Adrenal gland (tissue), 9 donors: ENCODE measurements at regions not wholly inside any gene's neighbourhood (a gene's known extent, or its start where the extent isn't known, plus 50 kb on each side); places are given as distances from the start of the nearest gene placed in this dataset.

Experiments
- DNase-seq, 7 donors: peaks; one replicate each; pipeline ENCODE4 v3.0.0-alpha.2; 2019 to 2020
- H3K27ac ChIP-seq, 5 donors: fragments of 200-600 bp; sonication (generic) in 4 of 5; 1 replicate in 3 of 5; 2 replicates in 2 of 5; pipeline versions ENCODE4 v1.5.1 to v1.8.0; 2016 to 2020; ENCODE audit warnings: mild to moderate bottlenecking in 1 of 5
- H3K27me3 ChIP-seq: fragments of 200-600 bp; 2 replicates; pipeline ENCODE4 v1.8.0; 2021
- H3K36me3 ChIP-seq, 2 donors: fragments of 200-600 bp; replicated peaks in 1 of 2; 1 replicate in 1 of 2; 2 replicates in 1 of 2; pipeline versions ENCODE4 v1.5.1 to v1.8.0; 2018 to 2022
- H3K4me1 ChIP-seq, 2 donors: fragments of 200-600 bp; replicated peaks in 1 of 2; 1 replicate in 1 of 2; 2 replicates in 1 of 2; pipeline versions ENCODE4 v1.5.1 to v1.8.0; 2018 to 2021
- H3K4me3 ChIP-seq, 4 donors: fragments of 200-600 bp; sonication (generic) in 3 of 4; one replicate each; pipeline ENCODE4 v1.5.1; 2016 to 2018
- H3K9me3 ChIP-seq, 3 donors: fragments of 200-600 bp; sonication (generic) in 1 of 3; replicated peaks in 1 of 3; 1 replicate in 2 of 3; 2 replicates in 1 of 3; pipeline versions ENCODE4 v1.5.1 to v1.8.0; 2016 to 2021
- CTCF ChIP-seq, 6 experiments: fragments of 450-650 bp in 4 of 6; fragments of 200-600 bp in 2 of 6; sonication (generic) in 1 of 6; IDR thresholded peaks; 1 replicate in 5 of 6; 2 replicates in 1 of 6; pipeline versions ENCODE4 v1.5.1 to v1.8.0; 2016 to 2021; ENCODE audit warnings: antibody characterized with exemption in 6 of 6, mild to moderate bottlenecking in 2 of 6, moderate library complexity in 1 of 6
- POLR2A ChIP-seq, 2 donors: fragments of 450-650 bp; IDR thresholded peaks; one replicate each; pipeline ENCODE4 v1.6.1; 2017; ENCODE audit warnings: antibody characterized with exemption in 2 of 2, mild to moderate bottlenecking in 2 of 2, moderate library complexity in 1 of 2
- WGBS, 4 donors: extraction: QIAGEN DNeasy Blood & Tissue Kit in 2 of 4; methylation state at CpG; one replicate each; pipeline versions ENCODE4 v1.1.5 to v1.1.7; 2013 to 2017; 5-methylcytosine and 5-hydroxymethylcytosine counted together
- intact Hi-C, 2 donors: fragments of 100-400 bp; cut with DNase I; formaldehyde crosslinking; loops; one replicate each; pipeline versions ENCODE4 v1.14.1 to v1.15.0; 2022 to 2023
- donor health status: healthy with polysubstance abuse.
- donor health status: Bipolar disorder and iron deficiency.
- donor health status: DM: yes; HTN: yes; CAD: no.
- donor health status: DM: no; HTN: no; CAD: no.
- donor health status: DM: no; HTN: no; CAD: no.

DNA sequence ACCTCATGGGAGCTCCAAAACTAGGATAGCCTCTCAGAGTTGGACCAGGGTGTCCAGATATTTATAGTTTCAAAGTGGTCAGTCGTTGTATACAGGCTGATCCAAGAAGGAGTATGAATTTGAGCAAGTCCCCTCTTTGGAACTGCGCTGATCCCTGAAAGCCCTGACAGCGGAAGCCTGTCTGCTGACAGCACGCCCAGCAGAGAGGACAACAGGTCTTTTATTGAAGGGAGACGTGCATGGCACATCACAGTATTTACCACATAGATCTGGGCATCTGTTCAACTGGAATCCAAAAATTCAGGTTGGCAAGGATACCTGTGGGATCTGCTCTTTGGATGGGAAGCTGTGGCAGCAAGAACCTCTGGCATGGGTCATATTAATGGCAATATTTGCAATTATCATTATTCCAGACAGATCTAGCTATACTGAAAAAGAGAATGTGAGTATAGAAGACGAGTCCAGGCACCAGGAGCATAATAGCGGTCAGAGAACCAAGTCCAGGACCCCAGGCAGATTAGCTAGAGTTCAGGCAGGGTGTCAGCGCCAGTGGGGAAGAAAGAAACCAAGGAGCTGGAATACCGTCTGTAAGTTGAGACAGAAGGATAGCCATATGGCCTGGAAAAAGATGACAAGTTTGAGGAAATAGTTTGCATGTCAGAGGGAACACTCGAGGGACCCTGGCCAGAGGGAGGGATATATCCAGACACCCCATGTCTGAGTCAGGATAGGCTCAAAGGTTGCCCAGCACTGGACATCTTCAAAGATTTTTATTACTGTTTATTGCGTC, 260.4 kb upstream of the FANCL start:
- Histone ChIP-seq H3K4me1 (no peaks in the 10 kb centered on the region), H3K4me3 (no peak overlapping the region), H3K36me3 (no peaks in the 10 kb centered on the region), H3K9me3 (no peaks in the 10 kb centered on the region), H3K27ac (no peak overlapping the region), H3K27me3 (no peaks in the 10 kb centered on the region)
- intact Hi-C loops: no loop called here
- no peak for DNase-seq
- WGBS, 4 donors: 83 to 86% (median 83%) methylated on average over 11 of the region's 11 CpGs
- TF ChIP-seq CTCF (IDR thresholded peaks at IDR 0.05) (no peak), POLR2A (IDR thresholded peaks at IDR 0.05) (no peak)

DNA sequence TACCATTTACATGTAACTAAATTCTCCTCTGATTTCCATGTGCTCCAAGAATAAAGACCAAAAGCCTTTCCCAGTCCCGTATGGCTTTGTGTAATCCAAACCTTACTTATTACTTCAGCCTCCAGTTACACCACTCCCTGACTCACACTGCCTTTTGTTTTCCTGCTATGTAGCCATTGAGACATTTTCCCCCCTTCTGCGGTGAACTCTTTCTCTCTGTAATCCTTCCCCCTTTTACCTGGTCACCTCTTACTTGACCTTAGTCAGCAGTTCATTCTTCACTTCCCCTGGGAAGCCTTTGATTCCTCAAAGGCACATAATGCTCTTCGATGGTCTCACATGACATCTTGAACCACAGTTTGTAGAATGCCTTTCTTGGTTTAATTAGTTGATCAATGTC, 256.0 kb upstream of the FANCL start:
- WGBS, 4 donors: 65 to 70% (median 67%) methylated on average over 3 of the region's 3 CpGs
- intact Hi-C loops: no loop called here

DNA sequence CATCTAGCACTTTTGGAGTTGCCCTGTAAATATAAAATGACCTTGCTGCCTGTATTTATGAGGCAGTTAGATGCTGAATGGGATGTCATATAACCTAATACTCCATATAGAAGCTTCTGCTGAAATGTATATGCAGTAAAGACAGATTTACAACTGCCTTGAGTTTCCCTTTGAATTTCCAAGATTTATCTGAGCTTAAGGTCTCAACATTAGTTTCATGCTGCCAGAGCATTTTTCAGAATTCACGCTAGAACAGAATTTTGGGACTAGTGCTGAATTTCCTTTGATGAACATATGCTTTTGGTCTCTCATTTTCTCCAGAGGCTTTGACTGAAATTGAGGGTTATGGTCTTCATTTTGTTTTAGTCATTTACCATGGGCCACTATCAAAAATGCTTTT, 254.7 kb upstream of the FANCL start:
- Histone ChIP-seq H3K27ac (no peak overlapping the region), H3K4me1 (no peaks in the 10 kb centered on the region), H3K36me3 (no peaks in the 10 kb centered on the region), H3K4me3 (no peak overlapping the region), H3K27me3 (no peaks in the 10 kb centered on the region), H3K9me3 (no peaks in the 10 kb centered on the region)
- 74 to 95% (median 90%) methylated on average over 1 of the region's 1 CpG for WGBS, 4 donors
- intact Hi-C loops: no loop called here
- TF ChIP-seq POLR2A (IDR thresholded peaks at IDR 0.05) (no peak), CTCF (IDR thresholded peaks at IDR 0.05) (no peak)
- no peak for DNase-seq

More for the DNA sequence above, 256.0 kb upstream of the FANCL start:
- TF ChIP-seq CTCF (IDR thresholded peaks at IDR 0.05) (no peak), POLR2A (IDR thresholded peaks at IDR 0.05) (no peak)
- Histone ChIP-seq H3K4me1 (no peaks in the 10 kb centered on the region), H3K9me3 (no peaks in the 10 kb centered on the region), H3K27ac (no peak overlapping the region), H3K27me3 (no peaks in the 10 kb centered on the region), H3K36me3 (no peaks in the 10 kb centered on the region), H3K4me3 (no peak overlapping the region)
- DNase-seq: no peak

DNA sequence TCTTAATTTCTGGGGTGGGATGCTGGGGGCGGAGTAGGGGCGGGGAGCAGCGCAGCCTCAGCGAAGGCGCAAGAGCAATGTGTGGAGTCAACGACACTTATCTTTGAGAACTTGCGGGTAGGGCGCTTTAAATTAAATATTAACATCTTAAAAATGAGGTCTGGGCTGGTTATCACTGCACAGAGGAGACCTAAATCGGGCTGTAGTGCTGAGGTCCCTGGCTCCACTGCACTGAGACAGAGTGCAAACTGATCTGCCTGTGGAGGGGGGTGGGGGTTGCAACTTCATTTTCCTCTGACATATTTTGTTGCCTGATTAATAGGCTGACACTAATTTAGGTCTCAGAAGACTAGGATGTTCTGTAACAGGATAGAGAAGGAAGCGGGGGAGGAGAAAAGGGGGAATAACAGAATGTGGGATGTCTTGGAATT, 253.0 kb upstream of the FANCL start:
- Histone ChIP-seq H3K4me3 (no peak overlapping the region), H3K36me3 (no peaks in the 10 kb centered on the region), H3K27ac (no peak overlapping the region), H3K9me3 (no peaks in the 10 kb centered on the region), H3K27me3 (no peaks in the 10 kb centered on the region), H3K4me1 (no peaks in the 10 kb centered on the region)
- 90 to 94% (median 91%) methylated on average over 10 of the region's 10 CpGs for WGBS, 4 donors
- TF ChIP-seq POLR2A (IDR thresholded peaks at IDR 0.05): no peak
- no peak for TF ChIP-seq CTCF (IDR thresholded peaks at IDR 0.05)
- DNase-seq: no peak
- intact Hi-C loops: no loop called here
